ENCODE measurements at regions not wholly inside any gene's neighbourhood (a gene's known extent, or its start where the extent isn't known, plus 50 kb on each side); places are given as distances from the start of the nearest gene placed in this dataset.

DNA sequence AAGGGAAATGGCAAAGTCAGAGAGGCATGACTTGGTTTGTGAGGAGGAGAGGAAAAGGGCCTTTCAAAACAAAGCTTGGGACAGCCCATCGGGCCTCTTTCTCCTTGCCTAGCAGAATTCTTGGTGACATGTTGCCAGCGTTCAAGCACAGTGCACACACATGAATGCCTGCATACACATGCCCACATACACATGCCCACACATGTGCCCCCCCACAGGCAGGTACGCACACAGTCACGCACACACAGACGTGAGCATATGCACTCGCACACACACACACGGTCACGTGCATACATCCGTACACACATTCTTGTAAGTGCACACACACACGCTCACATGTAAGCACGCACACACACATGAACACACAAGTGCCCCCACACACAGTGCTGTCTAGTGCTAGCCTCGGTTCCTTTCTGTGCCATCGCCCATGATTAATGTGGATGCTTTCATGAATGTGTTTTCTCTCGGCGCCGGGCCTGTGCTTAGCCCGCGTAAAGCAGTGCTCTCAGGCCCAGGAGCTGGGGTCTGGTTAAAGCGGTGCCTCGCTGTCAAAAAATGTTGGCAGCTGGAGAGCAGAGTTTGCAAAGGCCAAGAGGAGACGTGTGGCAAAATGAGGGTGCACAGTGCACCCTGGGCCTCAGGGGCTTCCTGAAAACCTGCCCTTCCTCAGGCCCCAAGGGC lies 328.8 kb upstream of the DIO3 start:
- ATAC-seq (ENCODE audit: insufficient read depth, low read depth) = no peak
- H3K9ac ChIP-seq (ENCODE audit: low read depth, low read length) = no peak overlapping the region
- H2AFZ ChIP-seq (ENCODE audit: low read depth, low read length) = no peak overlapping the region
- H3K79me2 ChIP-seq (ENCODE audit: insufficient read depth, low read length) = no peaks in the 10 kb centered on the region
- no peak overlapping the region for H3K4me2 ChIP-seq (ENCODE audit: insufficient read depth, low read length)
- no peaks in the 10 kb centered on the region for H3K36me3 ChIP-seq (ENCODE audit: insufficient read depth, low read length)
- no peaks in the 10 kb centered on the region for H4K20me1 ChIP-seq (ENCODE audit: insufficient read depth, low read length)
- H3K4me3 ChIP-seq (ENCODE audit: low read depth in 1 of 2, low read length in 2 of 2) = no peak overlapping the region
- TF ChIP-seq EZH2 (IDR thresholded peaks at IDR 0.05; ENCODE audit: borderline replicate concordance, low read depth, low read length, severe bottlenecking) = no peak
- TF ChIP-seq, protein P1, sequence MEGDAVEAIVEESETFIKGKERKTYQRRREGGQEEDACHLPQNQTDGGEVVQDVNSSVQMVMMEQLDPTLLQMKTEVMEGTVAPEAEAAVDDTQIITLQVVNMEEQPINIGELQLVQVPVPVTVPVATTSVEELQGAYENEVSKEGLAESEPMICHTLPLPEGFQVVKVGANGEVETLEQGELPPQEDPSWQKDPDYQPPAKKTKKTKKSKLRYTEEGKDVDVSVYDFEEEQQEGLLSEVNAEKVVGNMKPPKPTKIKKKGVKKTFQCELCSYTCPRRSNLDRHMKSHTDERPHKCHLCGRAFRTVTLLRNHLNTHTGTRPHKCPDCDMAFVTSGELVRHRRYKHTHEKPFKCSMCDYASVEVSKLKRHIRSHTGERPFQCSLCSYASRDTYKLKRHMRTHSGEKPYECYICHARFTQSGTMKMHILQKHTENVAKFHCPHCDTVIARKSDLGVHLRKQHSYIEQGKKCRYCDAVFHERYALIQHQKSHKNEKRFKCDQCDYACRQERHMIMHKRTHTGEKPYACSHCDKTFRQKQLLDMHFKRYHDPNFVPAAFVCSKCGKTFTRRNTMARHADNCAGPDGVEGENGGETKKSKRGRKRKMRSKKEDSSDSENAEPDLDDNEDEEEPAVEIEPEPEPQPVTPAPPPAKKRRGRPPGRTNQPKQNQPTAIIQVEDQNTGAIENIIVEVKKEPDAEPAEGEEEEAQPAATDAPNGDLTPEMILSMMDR (IDR thresholded peaks at IDR 0.05; ENCODE audit: borderline replicate concordance, extremely low read depth, low read length, poor library complexity, severe bottlenecking) = no peak
- H3K27me3 ChIP-seq (ENCODE audit: insufficient read depth, low read length, poor library complexity) = no peaks in the 10 kb centered on the region
- no peak for DNase-seq
- peaks cover 33% of the 10 kb centered on the region for H3K4me1 ChIP-seq (ENCODE audit: insufficient read depth, low read length)
- peak overlapping the region; percentile 5; the same call in 1 of the 2 replicates for H3K27ac ChIP-seq (ENCODE audit: low read length)
- no peaks in the 10 kb centered on the region for H3K9me3 ChIP-seq (ENCODE audit: insufficient read depth, low read length, severe bottlenecking)

DNA sequence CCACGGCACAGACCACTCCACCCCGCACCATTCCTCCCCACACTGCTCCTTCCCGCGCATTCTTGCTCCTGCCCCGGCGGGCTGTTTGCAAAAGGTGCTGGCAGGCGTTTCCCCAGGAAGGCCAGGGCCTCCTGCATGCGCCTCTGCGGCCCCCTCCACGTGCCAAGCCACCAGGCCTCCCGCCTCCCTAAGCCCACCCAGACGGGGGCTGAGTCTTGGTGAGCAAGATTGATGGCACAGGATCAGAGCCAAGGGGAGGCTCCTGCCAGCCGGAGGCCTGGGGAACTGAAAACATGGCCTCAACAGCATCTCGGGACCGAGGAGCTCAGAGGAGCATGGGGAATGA lies 328.3 kb upstream of the DIO3 start:
- Histone ChIP-seq H3K27me3 (ENCODE audit: insufficient read depth, low read length, poor library complexity) (no peaks in the 10 kb centered on the region), H3K4me3 (ENCODE audit: low read depth in 1 of 2, low read length in 2 of 2) (no peak overlapping the region), H3K79me2 (ENCODE audit: insufficient read depth, low read length) (no peaks in the 10 kb centered on the region), H4K20me1 (ENCODE audit: insufficient read depth, low read length) (no peaks in the 10 kb centered on the region), H3K4me2 (ENCODE audit: insufficient read depth, low read length) (no peak overlapping the region), H3K9me3 (ENCODE audit: insufficient read depth, low read length, severe bottlenecking) (no peaks in the 10 kb centered on the region), H2AFZ (ENCODE audit: low read depth, low read length) (no peak overlapping the region), H3K27ac (ENCODE audit: low read length) (peak overlapping the region; percentile 42), H3K36me3 (ENCODE audit: insufficient read depth, low read length) (no peaks in the 10 kb centered on the region), H3K9ac (ENCODE audit: low read depth, low read length) (no peak overlapping the region), H3K4me1 (ENCODE audit: insufficient read depth, low read length) (peaks cover 31% of the 10 kb centered on the region)
- ATAC-seq (ENCODE audit: insufficient read depth, low read depth) (no peak), DNase-seq (no peak)
- TF ChIP-seq, protein P1 (IDR thresholded peaks at IDR 0.05; ENCODE audit: borderline replicate concordance, extremely low read depth, low read length, poor library complexity, severe bottlenecking) = no peak
- no peak for TF ChIP-seq EZH2 (IDR thresholded peaks at IDR 0.05; ENCODE audit: borderline replicate concordance, low read depth, low read length, severe bottlenecking)

DNA sequence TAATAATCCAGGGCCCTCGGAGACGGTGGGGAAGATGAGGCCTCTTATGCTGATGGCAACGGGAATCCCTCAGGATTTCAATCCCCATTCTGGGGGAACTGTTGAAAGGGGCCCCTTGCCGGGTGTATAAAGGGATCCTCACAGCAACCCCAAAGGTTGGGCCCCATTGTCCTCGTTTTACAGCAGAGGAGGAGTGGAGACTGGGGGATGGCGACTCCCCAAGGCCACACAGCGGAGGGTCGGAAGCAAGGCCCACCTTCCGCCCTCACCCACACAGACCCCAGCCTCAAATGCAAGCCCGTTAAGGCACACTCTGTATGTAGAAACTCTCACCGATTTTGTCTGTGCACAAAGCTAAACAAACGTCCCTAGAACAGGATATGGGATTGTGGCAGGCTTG lies 327.9 kb upstream of the DIO3 start:
- no peak for TF ChIP-seq EZH2 (IDR thresholded peaks at IDR 0.05; ENCODE audit: borderline replicate concordance, low read depth, low read length, severe bottlenecking)
- TF ChIP-seq, protein P1 (IDR thresholded peaks at IDR 0.05; ENCODE audit: borderline replicate concordance, extremely low read depth, low read length, poor library complexity, severe bottlenecking) = no peak
- DNase-seq (no peak), ATAC-seq (ENCODE audit: insufficient read depth, low read depth) (no peak)
- no peaks in the 10 kb centered on the region for H4K20me1 ChIP-seq (ENCODE audit: insufficient read depth, low read length)
- no peaks in the 10 kb centered on the region for H3K36me3 ChIP-seq (ENCODE audit: insufficient read depth, low read length)
- peak overlapping the region; percentile 42; the same call in 1 of the 2 replicates for H3K27ac ChIP-seq (ENCODE audit: low read length)
- no peaks in the 10 kb centered on the region for H3K79me2 ChIP-seq (ENCODE audit: insufficient read depth, low read length)
- H3K4me2 ChIP-seq (ENCODE audit: insufficient read depth, low read length) = no peak overlapping the region
- H2AFZ ChIP-seq (ENCODE audit: low read depth, low read length) = no peak overlapping the region
- peaks cover 1% of the 10 kb centered on the region for H3K27me3 ChIP-seq (ENCODE audit: insufficient read depth, low read length, poor library complexity)
- no peaks in the 10 kb centered on the region for H3K9me3 ChIP-seq (ENCODE audit: insufficient read depth, low read length, severe bottlenecking)
- H3K9ac ChIP-seq (ENCODE audit: low read depth, low read length) = no peak overlapping the region
- no peak overlapping the region for H3K4me3 ChIP-seq (ENCODE audit: low read depth in 1 of 2, low read length in 2 of 2)
- H3K4me1 ChIP-seq (ENCODE audit: insufficient read depth, low read length) = peaks cover 31% of the 10 kb centered on the region
